ENCODE measurements at regions not wholly inside any gene's neighbourhood (a gene's known extent, or its start where the extent isn't known, plus 50 kb on each side); places are given as distances from the start of the nearest gene placed in this dataset.

DNA sequence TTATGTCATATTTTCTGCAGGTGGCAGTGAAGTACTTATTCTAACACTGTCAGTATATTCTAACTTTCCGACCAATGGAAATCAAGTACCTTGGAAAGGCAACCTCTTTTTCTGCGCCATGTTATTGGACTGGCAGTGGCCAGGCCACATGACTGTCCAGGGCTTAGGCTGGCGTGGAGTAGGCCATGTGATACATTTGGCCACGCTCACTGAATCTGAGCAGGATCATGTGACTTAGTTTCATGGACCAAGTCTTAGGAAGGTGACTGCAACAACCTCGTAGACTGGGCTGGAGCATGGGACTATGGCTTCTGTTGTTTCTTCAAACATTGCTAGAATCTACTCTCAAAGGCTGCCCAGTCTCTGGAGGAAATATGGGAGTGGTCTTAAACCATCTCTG lies 60.4 kb upstream of the HAAO start:
- TF ChIP-seq EZH2phosphoT487 (IDR thresholded peaks at IDR 0.05; ENCODE audit: low read depth, severe bottlenecking, unreplicated experiment) (no peak), EZH2 (IDR thresholded peaks at IDR 0.05; ENCODE audit: borderline replicate concordance) (no peak)
- TF ChIP-seq, protein P1, sequence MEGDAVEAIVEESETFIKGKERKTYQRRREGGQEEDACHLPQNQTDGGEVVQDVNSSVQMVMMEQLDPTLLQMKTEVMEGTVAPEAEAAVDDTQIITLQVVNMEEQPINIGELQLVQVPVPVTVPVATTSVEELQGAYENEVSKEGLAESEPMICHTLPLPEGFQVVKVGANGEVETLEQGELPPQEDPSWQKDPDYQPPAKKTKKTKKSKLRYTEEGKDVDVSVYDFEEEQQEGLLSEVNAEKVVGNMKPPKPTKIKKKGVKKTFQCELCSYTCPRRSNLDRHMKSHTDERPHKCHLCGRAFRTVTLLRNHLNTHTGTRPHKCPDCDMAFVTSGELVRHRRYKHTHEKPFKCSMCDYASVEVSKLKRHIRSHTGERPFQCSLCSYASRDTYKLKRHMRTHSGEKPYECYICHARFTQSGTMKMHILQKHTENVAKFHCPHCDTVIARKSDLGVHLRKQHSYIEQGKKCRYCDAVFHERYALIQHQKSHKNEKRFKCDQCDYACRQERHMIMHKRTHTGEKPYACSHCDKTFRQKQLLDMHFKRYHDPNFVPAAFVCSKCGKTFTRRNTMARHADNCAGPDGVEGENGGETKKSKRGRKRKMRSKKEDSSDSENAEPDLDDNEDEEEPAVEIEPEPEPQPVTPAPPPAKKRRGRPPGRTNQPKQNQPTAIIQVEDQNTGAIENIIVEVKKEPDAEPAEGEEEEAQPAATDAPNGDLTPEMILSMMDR (IDR thresholded peaks at IDR 0.05; ENCODE audit: poor library complexity) = no peak
